ENCODE measurements at regions not wholly inside any gene's neighbourhood (a gene's known extent, or its start where the extent isn't known, plus 50 kb on each side); places are given as distances from the start of the nearest gene placed in this dataset.
"Not testable (repeated sequence)": the region's sequence is repeated elsewhere in the genome, so short reads cannot be mapped to it uniquely, and the experiment has no call there.

- DNase-seq: not testable (repeated sequence)
Observed at GRCh38 chr21:27921421-27921820, 954.5 kb upstream of the ADAMTS5 start.

GRCh38 chr21:27917966-27918365 is 951.1 kb upstream of the ADAMTS5 start:
- not testable (repeated sequence) for DNase-seq

GRCh38 chr21:27916326-27916725 is 949.4 kb upstream of the ADAMTS5 start:
- DNase-seq: not testable (repeated sequence)

GRCh38 chr21:27912133-27912532 is 945.2 kb upstream of the ADAMTS5 start:
- not testable (repeated sequence) for DNase-seq

- DNase-seq: not testable (repeated sequence)
Observed at GRCh38 chr21:27909487-27909886, 942.6 kb upstream of the ADAMTS5 start.

DNA sequence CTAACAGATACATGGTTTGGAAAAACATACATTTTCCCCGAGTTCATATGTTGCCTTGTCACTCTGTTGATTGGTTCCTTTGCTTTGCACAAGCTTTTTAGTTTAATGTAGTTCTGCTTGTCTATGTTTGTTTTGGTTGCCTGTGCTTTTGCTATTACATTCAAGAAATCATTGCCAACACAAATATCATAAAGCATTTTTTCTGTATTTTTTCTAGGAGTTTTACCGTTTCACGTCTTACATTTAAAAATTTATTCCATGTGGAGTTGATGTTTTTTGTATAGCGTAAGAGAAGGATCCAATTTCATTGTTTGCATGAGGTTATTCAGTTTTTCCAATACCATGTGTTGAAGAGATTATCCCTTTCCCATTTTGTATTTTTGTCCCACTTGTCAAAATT is 941.9 kb upstream of the ADAMTS5 start:
- DNase-seq: not testable (repeated sequence)

GRCh38 chr21:27902904-27903303 is 936.0 kb upstream of the ADAMTS5 start:
- not testable (repeated sequence) for DNase-seq

DNA sequence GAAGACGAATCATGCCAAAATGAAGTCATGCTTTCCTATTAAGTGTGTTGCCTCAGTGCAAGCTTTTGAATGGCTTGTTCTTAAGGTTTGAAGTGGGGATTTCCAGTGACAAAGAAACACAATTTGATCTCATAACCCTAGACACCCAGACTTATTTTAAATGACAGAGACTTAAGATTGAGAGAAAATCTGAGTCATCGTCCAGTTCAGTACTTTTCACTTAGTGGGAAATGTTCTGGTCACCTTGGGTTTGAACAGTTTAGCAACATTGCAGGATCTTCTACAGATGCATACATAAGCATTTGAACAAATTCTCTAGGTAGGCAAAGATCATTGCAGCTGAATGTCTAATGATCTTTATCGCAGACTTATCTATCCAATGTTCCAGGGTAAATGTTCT is 926.7 kb upstream of the ADAMTS5 start:
- not testable (repeated sequence) for DNase-seq

GRCh38 chr21:27891495-27891894 is 924.6 kb upstream of the ADAMTS5 start:
- not testable (repeated sequence) for DNase-seq

DNA sequence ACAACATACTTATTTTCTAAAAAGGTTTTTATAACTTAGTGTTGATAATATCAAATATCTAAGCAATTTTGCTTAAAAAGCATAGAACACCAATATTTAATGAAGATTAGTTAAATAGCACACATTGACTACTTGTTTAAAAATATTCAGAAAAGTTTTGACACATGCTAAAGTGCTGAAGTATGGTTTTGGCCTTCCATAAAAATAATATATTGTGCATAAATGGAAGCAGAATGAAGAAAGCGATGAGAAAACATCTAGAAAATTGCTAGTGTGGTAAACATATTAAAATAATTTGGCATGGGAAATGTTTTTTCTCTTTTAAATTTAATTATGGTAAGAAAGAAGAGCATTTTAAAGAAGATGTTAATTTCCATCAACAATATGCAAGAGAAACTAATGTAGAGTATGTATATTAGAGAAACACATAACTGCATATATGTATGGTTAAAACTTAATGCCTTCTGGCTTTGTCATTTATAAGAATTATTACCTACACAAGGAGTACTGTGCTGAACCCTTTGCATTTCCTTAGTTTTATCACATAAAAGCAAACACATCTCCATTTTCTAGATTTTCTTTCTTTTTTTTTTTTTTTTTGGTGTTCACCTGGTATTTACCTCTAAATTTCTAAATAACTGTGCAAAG is 921.0 kb upstream of the ADAMTS5 start:
- not testable (repeated sequence) for DNase-seq

DNA sequence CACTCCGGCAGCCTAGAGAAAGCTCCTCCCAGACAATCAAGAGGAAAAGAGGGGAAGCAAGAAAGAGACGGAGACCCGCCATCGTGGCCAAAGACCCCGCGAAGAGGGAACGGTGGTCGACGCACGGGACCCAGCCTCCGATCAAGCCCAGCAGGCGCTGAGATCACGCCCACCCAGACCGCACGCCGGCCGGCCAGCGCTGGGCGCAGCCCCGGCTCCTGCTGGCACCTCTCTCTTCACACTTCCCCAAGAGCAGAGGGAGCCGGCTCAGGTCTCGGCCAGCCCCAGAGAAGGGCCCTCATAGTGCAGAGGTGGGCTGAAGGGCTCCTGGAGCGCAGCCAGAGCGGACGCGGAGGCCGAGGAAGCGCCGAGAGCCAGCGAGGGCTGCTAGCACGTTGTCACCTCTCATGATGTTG is 918.4 kb upstream of the ADAMTS5 start:
- no peak for DNase-seq

DNA sequence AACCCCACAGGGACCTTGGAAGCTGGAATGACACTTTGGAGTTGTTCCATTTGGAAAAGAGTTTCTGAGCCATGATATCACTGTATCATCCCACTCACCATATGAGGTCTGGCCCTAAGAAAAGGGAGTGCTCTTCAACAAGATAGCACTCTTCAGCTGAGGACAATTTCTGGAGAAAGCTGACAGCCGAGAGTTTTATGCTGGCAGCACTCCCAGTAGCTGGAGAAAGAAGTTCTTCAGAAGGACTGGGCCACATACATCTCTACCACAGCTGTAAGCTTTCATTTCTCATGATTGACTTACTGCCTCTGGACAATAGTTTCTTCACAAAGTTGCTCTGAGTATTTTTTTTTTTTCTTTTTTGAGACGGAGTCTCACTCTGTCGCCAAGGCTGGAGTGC is 914.4 kb upstream of the ADAMTS5 start:
- not testable (repeated sequence) for DNase-seq

DNA sequence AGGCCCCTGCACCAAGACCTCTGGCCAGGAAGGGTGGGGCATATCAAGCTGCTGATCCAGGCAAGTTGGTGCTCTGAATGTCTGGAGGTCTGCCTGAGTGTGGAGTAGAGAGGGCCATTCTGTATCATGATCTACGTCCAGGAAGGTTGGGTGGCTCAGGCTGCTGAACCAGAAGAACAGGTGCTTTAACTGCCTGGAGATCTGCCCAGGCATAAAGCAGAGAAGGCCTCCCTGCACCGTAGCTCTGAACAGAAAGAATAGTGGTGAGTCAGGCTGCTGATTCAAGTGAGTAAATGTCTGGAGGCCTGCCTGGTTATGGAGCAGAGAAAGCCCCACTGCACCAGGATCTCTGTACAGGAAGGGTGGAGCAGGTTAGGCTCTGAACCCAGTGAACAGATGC is 905.5 kb upstream of the ADAMTS5 start:
- not testable (repeated sequence) for DNase-seq

GRCh38 chr21:27870755-27871154 is 903.9 kb upstream of the ADAMTS5 start:
- DNase-seq: not testable (repeated sequence)

DNA sequence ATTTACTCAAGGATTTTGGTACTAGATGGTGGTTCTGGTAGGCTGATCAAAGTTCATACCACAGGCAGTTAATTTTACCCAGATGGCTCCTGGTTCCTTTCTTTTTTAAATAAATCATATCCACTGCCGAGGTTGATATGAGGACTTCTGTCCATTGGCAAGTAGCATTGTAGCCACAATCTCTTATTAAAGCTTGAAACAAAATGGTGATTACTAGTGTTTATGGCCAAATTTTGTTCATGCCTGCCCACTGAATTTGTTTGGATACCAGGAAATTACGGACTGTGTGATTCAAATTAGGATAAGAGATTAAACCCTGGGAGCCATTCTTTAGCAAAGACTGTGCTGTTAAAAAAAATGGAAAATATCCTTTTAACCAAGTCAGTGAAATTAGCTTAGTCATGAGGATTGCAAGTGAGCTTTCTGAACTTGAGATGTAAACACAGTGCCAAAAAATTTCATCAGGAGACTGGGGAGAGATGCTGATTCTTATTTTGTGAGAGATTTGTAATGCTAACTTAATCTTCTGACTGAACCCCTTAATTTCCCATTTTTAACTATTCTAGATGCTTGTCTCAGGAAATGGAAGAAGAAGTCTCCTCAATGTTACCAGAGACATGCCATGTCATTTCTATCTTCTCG is 893.5 kb upstream of the ADAMTS5 start:
- DNase-seq: not testable (repeated sequence)

- not testable (repeated sequence) for DNase-seq
Observed at GRCh38 chr21:27858053-27858825, 891.4 kb upstream of the ADAMTS5 start.

- DNase-seq: not testable (repeated sequence)
Observed at GRCh38 chr21:27856988-27857387, 890.1 kb upstream of the ADAMTS5 start.

DNA sequence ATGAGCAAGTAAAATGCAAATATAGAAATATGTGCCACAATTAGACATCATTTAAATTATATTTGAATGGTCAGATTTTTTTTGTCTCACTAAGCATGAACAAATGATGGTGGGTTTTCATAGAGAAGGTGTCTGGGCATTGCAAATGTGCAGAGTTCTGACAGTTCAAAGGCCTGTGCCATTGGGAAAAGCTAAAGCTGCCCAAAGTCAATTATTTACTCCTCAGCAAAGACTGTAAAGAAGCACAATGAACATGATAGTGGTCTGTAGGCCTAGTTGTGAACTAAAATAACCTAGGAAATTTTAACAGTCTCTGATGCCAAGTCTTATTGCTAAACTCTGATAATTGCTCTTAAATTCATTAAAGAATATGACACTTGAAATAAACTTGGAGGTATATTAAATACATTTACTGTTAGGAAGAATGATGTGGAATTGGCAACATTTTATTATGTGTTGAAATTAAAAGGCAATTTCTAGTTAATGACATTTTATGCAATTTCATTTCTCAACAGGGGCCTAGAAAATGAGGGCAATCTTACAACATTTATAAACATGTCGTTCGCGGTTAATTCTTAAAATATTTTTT is 874.3 kb upstream of the ADAMTS5 start:
- DNase-seq: no peak

DNA sequence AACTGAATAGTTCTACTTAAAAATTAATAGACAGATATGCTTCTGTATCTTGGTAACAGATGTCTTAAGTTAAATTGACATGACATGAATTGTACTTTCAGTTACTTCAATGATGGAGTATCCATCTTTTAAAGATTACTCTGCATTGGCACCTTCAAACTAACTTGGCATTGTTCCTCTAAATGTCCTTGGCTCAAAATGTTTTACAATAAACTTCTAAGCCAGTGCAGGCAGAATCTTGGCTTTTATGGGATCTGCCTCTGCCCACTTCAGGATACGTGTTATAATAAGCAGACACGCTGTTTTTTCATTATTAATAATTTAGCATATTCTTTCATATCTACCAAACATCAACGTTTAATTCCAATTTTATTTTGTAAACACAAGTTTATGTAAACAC is 873.4 kb upstream of the ADAMTS5 start:
- DNase-seq: no peak

- no peak for DNase-seq
Observed at GRCh38 chr21:27839512-27840115, 872.7 kb upstream of the ADAMTS5 start.

- DNase-seq: no peak
Observed at GRCh38 chr21:27838573-27838972, 871.7 kb upstream of the ADAMTS5 start.

DNA sequence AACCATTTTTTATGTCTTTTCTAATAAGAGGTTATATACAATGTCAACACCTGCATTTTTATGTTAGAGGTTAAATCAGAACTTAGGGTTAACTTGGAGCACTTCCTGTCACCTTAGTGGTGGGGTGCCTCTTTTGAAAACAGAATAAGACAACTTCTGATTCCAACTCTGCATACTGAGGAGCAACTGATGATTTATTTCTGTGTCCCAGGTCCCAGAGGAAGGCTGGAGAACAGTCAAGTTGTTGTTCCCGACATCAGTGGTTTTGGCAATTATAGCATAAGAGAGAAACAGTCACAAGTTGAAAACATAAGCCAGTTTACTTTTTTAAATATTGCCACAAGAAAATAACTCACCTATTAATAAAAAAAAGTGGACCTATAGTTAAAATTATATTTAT is 871.0 kb upstream of the ADAMTS5 start:
- DNase-seq: no peak

GRCh38 chr21:27833298-27833697 is 866.4 kb upstream of the ADAMTS5 start:
- no peak for DNase-seq

All from NK-92 treated with Interleukin-12 subunit alpha and Interleukin-12 subunit beta, amount 100 ng/mL, for 24 hours (cell line).